H9 (cell line): ENCODE measurements at regions not wholly inside any gene's neighbourhood (a gene's known extent, or its start where the extent isn't known, plus 50 kb on each side); places are given as distances from the start of the nearest gene placed in this dataset.

ENCODE experiments used
- DNase-seq: peaks from one replicate; pipeline ENCODE4 v3.0.0-alpha.2; 2017
- H2AFZ ChIP-seq: one replicate; pipeline ENCODE4 v1.6.1; 2013; ENCODE audit warnings: mild to moderate bottlenecking, low read length, control low read depth, moderate library complexity
- H2AK5ac ChIP-seq: 2 replicates; pipeline ENCODE4 v1.6.1; 2013; ENCODE audit warnings: low read length, control low read depth, mixed read lengths; ENCODE audit not compliant: insufficient read length
- H2BK120ac ChIP-seq: one replicate; pipeline ENCODE4 v1.6.1; 2013; ENCODE audit warnings: low read depth, mild to moderate bottlenecking, low read length, control low read depth, inconsistent platforms; ENCODE audit not compliant: poor library complexity, severe bottlenecking
- H2BK12ac ChIP-seq: 2 replicates; pipeline ENCODE4 v1.6.1; 2013; ENCODE audit warnings: low read length, control low read depth, mixed read lengths, low read depth; ENCODE audit not compliant: insufficient read length
- H2BK15ac ChIP-seq: 2 replicates; pipeline ENCODE4 v1.6.1; 2013; ENCODE audit warnings: low read depth, low read length, control low read depth
- H2BK20ac ChIP-seq: one replicate; pipeline ENCODE4 v1.6.1; 2013; ENCODE audit warnings: low read depth, mild to moderate bottlenecking, low read length, control low read depth, inconsistent platforms; ENCODE audit not compliant: poor library complexity, severe bottlenecking
- H2BK5ac ChIP-seq: 2 replicates; pipeline ENCODE4 v1.6.1; 2013; ENCODE audit warnings: low read length, control low read depth, mixed read lengths; ENCODE audit not compliant: insufficient read length
- H3K14ac ChIP-seq: 2 replicates; pipeline ENCODE4 v1.6.1; 2013; ENCODE audit warnings: low read length, control low read depth; ENCODE audit not compliant: insufficient read depth
- H3K18ac ChIP-seq: 2 replicates; pipeline ENCODE4 v1.6.1; 2013; ENCODE audit warnings: low read depth, mild to moderate bottlenecking, mixed read lengths, low read length, control low read depth; ENCODE audit not compliant: insufficient read length
- H3K23ac ChIP-seq: 2 replicates; pipeline ENCODE4 v1.6.1; 2013; ENCODE audit warnings: low read length, control low read depth, mixed read lengths, low read depth; ENCODE audit not compliant: insufficient read length
- H3K23me2 ChIP-seq: 2 replicates; pipeline ENCODE4 v1.6.1; 2013; ENCODE audit warnings: low read depth, mild to moderate bottlenecking, mixed read lengths, low read length, control low read depth; ENCODE audit not compliant: insufficient read length, poor library complexity, severe bottlenecking
- H3K27ac ChIP-seq: 2 replicates; pipeline ENCODE4 v1.5.1; 2013; ENCODE audit warnings: low read length, control low read depth, mixed read lengths, low read depth; ENCODE audit not compliant: insufficient read length
- H3K27me3 ChIP-seq: 2 replicates; pipeline ENCODE4 v1.6.1; 2013; ENCODE audit warnings: low read length, control low read depth, inconsistent platforms; ENCODE audit not compliant: insufficient read depth
- H3K4ac ChIP-seq: 2 replicates; pipeline ENCODE4 v1.6.1; 2013; ENCODE audit warnings: low read depth, mild to moderate bottlenecking, control low read depth, inconsistent platforms, low read length, moderate library complexity
- H3K4me1 ChIP-seq: 2 replicates; pipeline ENCODE4 v1.6.1; 2013; ENCODE audit warnings: low read length, control low read depth, inconsistent platforms; ENCODE audit not compliant: insufficient read depth
- H3K4me2 ChIP-seq: 2 replicates; pipeline ENCODE4 v1.6.1; 2013; ENCODE audit warnings: low read length, control low read depth, mixed read lengths; ENCODE audit not compliant: insufficient read length, insufficient read depth
- H3K56ac ChIP-seq: 2 replicates; pipeline ENCODE4 v1.6.1; 2013; ENCODE audit warnings: low read depth, mild to moderate bottlenecking, mixed read lengths, low read length, control low read depth; ENCODE audit not compliant: insufficient read length
- H3K79me1 ChIP-seq: 2 replicates; pipeline ENCODE4 v1.6.1; 2013; ENCODE audit warnings: low read depth, mild to moderate bottlenecking, moderate library complexity, low read length, control low read depth, inconsistent platforms; ENCODE audit not compliant: insufficient read depth, poor library complexity, severe bottlenecking
- H3K79me2 ChIP-seq: 2 replicates; pipeline ENCODE4 v1.6.1; 2013; ENCODE audit warnings: low read length, control low read depth, inconsistent platforms; ENCODE audit not compliant: insufficient read depth
- H3K9ac ChIP-seq: 2 replicates; pipeline ENCODE4 v1.6.1; 2013; ENCODE audit warnings: low read length, control low read depth, mixed read lengths; ENCODE audit not compliant: insufficient read length; ENCODE audit errors: extremely low read depth
- H3K9me3 ChIP-seq: one replicate; pipeline ENCODE4 v1.6.1; 2013; ENCODE audit warnings: low read depth, low read length, inconsistent platforms; ENCODE audit not compliant: control insufficient read depth
- H3T11ph ChIP-seq: one replicate; pipeline ENCODE4 v1.6.1; 2013; ENCODE audit warnings: mild to moderate bottlenecking, low read length, control low read depth, inconsistent platforms
- H4K20me1 ChIP-seq: one replicate; pipeline ENCODE4 v1.6.1; 2013; ENCODE audit not compliant: control insufficient read depth, insufficient read length, insufficient read depth
- H4K5ac ChIP-seq: 2 replicates; pipeline ENCODE4 v1.6.1; 2013; ENCODE audit warnings: low read depth, mild to moderate bottlenecking, mixed read lengths, low read length, control low read depth; ENCODE audit not compliant: insufficient read length
- H4K8ac ChIP-seq: replicated peaks from 2 replicates; pipeline ENCODE4 v1.6.1; 2013; ENCODE audit warnings: low read length, control low read depth, mixed read lengths, low read depth; ENCODE audit not compliant: insufficient read length
- H4K91ac ChIP-seq: 2 replicates; pipeline ENCODE4 v1.6.1; 2013; ENCODE audit warnings: low read depth, mild to moderate bottlenecking, moderate library complexity, mixed read lengths, low read length, control low read depth; ENCODE audit not compliant: insufficient read length
- H3K27ac Mint-ChIP-seq, 3 experiments: 2 replicates in 2 of 3; 3 replicates in 1 of 3; pipeline ENCODE4 v1.8.0; 2020 to 2021; ENCODE audit warnings: mixed read lengths in 3 of 3, mild to moderate bottlenecking in 1 of 3, moderate library complexity in 1 of 3
- H3K27me3 Mint-ChIP-seq: 2 replicates; pipeline ENCODE4 v1.8.0; 2021; ENCODE audit warnings: low read depth, mild to moderate bottlenecking, moderate library complexity, mixed read lengths
- H3K36me3 Mint-ChIP-seq, 3 experiments: 2 replicates in 2 of 3; 3 replicates in 1 of 3; pipeline ENCODE4 v1.8.0; 2020 to 2021; ENCODE audit warnings: low read depth in 3 of 3, mixed read lengths in 3 of 3; ENCODE audit not compliant: insufficient read depth in 1 of 3
- H3K4me1 Mint-ChIP-seq, 2 experiments: 2 replicates each; pipeline ENCODE4 v1.8.0; 2020; ENCODE audit warnings: mixed read lengths in 2 of 2
- H3K4me3 Mint-ChIP-seq, 2 experiments: 2 replicates in 1 of 2; 3 replicates in 1 of 2; pipeline ENCODE4 v1.8.0; 2020 to 2021; ENCODE audit warnings: mild to moderate bottlenecking in 2 of 2, mixed read lengths in 2 of 2, moderate library complexity in 1 of 2
- H3K9me3 Mint-ChIP-seq, 2 experiments: 2 replicates in 1 of 2; 3 replicates in 1 of 2; pipeline ENCODE4 v1.8.0; 2020; ENCODE audit warnings: mild to moderate bottlenecking in 2 of 2, mixed read lengths in 2 of 2, moderate library complexity in 1 of 2
- WGBS: extraction: QIAGEN DNeasy Blood & Tissue Kit; methylation state at CpG from one replicate; pipeline ENCODE4 v1.1.7; 2013; ENCODE audit warnings: missing lambda C conversion rate, low lambda C conversion rate, mixed read lengths; ENCODE audit not compliant: insufficient read length; ENCODE audit errors: extremely low coverage; 5-methylcytosine and 5-hydroxymethylcytosine counted together
- TF ChIP-seq, protein P1 (sequence below): fragments of 200-600 bp; sonication (generic); conservative IDR thresholded peaks from 3 replicates; pipeline ENCODE4 v1.8.0; 2021; ENCODE audit warnings: antibody characterized with exemption, mild to moderate bottlenecking

DNA sequence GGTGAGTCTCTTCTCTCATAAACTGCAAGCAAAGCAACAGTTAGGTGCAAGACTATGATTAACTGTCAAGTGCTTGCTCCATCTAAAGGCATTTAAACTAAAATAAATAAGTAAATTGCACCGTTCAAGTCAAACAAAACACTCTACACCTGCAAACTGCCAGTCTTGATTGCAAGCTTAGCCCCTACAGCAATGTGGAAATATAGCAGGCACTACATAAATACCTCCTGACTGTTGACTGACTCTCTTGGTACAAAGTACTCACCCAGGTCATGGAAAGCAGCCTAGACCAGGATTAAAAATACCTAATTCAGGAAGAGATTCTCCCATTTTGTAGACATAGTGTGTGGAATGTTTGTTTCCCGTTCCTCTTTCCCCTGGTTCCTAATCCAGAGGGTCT lies 176.6 kb upstream of the KLHL29 start:
- no peak overlapping the region for H4K91ac ChIP-seq
- no peaks in the 10 kb centered on the region for H3K27me3 ChIP-seq
- H3K4me1 ChIP-seq, result 0 out of 2 replicates have a peak, but pooled peaks cover 2% of the 10 kb centered on the region
- no peak overlapping the region for H2BK20ac ChIP-seq
- no peak overlapping the region for H3T11ph ChIP-seq
- Mint-ChIP-seq H3K9me3 (peaks cover 0 to 3% of the 10 kb centered on the region in 2 experiments; a peak in 2 of 5 replicates), H3K27me3 (peaks cover 6% of the 10 kb centered on the region; the same call in 1 of the 2 replicates), H3K27ac (no peak overlapping the region), H3K4me1 (peaks cover 4% of the 10 kb centered on the region in 2 experiments), H3K36me3 (peaks cover 0 to 3% (median 0%) of the 10 kb centered on the region in 3 experiments; a peak in 2 of 7 replicates), H3K4me3 (no peak overlapping the region)
- H4K8ac ChIP-seq, result no peak overlapping the region
- H3K9me3 ChIP-seq, result no peaks in the 10 kb centered on the region
- no peak overlapping the region for H3K9ac ChIP-seq
- WGBS, result no CpG with 5 or more reads among the region's 2 CpGs
- no peaks in the 10 kb centered on the region for H4K20me1 ChIP-seq
- H3K23ac ChIP-seq, result no peak overlapping the region
- H2BK15ac ChIP-seq, result no peak overlapping the region
- H3K14ac ChIP-seq, result no peak overlapping the region
- no peak overlapping the region for H4K5ac ChIP-seq
- H2BK5ac ChIP-seq, result no peak overlapping the region
- no peak overlapping the region for H2AK5ac ChIP-seq
- no peaks in the 10 kb centered on the region for H3K23me2 ChIP-seq
- H3K79me2 ChIP-seq, result no peaks in the 10 kb centered on the region
- H3K79me1 ChIP-seq, result no peaks in the 10 kb centered on the region
- no peak overlapping the region for H2BK120ac ChIP-seq
- no peak overlapping the region for H2AFZ ChIP-seq
- H2BK12ac ChIP-seq, result no peak overlapping the region
- H3K56ac ChIP-seq, result no peak overlapping the region
- no peak for DNase-seq
- no peak overlapping the region for H3K4me2 ChIP-seq
- H3K27ac ChIP-seq, result no peak overlapping the region
- no peak overlapping the region for H3K4ac ChIP-seq
- no peak overlapping the region for H3K18ac ChIP-seq
- TF ChIP-seq, protein P1, sequence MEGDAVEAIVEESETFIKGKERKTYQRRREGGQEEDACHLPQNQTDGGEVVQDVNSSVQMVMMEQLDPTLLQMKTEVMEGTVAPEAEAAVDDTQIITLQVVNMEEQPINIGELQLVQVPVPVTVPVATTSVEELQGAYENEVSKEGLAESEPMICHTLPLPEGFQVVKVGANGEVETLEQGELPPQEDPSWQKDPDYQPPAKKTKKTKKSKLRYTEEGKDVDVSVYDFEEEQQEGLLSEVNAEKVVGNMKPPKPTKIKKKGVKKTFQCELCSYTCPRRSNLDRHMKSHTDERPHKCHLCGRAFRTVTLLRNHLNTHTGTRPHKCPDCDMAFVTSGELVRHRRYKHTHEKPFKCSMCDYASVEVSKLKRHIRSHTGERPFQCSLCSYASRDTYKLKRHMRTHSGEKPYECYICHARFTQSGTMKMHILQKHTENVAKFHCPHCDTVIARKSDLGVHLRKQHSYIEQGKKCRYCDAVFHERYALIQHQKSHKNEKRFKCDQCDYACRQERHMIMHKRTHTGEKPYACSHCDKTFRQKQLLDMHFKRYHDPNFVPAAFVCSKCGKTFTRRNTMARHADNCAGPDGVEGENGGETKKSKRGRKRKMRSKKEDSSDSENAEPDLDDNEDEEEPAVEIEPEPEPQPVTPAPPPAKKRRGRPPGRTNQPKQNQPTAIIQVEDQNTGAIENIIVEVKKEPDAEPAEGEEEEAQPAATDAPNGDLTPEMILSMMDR, result no peak
